ENCODE measurements at regions not wholly inside any gene's neighbourhood (a gene's known extent, or its start where the extent isn't known, plus 50 kb on each side); places are given as distances from the start of the nearest gene placed in this dataset.

- no peak for TF ChIP-seq CTCF (IDR thresholded peaks at IDR 0.05)
- TF ChIP-seq POLR2A (IDR thresholded peaks at IDR 0.05), result no peak
- Histone ChIP-seq H3K27ac (no peak overlapping the region), H3K9me3 (replicated peaks in 1 of 3) (no peaks in the 10 kb centered on the region), H3K4me3 (no peak overlapping the region), H3K4me1 (replicated peaks in 1 of 2) (no peaks in the 10 kb centered on the region), H3K27me3 (no peaks in the 10 kb centered on the region), H3K36me3 (replicated peaks in 1 of 2) (no peaks in the 10 kb centered on the region)
- DNase-seq, result no peak
- intact Hi-C loops (cut with DNase I), result no loop called here
- WGBS, 4 donors, result 54 to 77% (median 70%) methylated on average over 8 of the region's 8 CpGs
Measured at GRCh38 chr4:24137671-24138601, 248.1 kb upstream of the PPARGC1A start.

GRCh38 chr4:24131954-24132673, 242.3 kb upstream of the PPARGC1A start:
- Histone ChIP-seq H3K27me3 (no peaks in the 10 kb centered on the region), H3K36me3 (replicated peaks in 1 of 2) (no peaks in the 10 kb centered on the region), H3K27ac (no peak overlapping the region), H3K4me3 (no peak overlapping the region), H3K4me1 (replicated peaks in 1 of 2) (no peaks in the 10 kb centered on the region), H3K9me3 (replicated peaks in 1 of 3) (no peaks in the 10 kb centered on the region)
- intact Hi-C loops (cut with DNase I), result no loop called here
- DNase-seq, result no peak
- 80 to 87% (median 81%) methylated on average over 8 of the region's 8 CpGs for WGBS, 4 donors
- TF ChIP-seq POLR2A (IDR thresholded peaks at IDR 0.05), result no peak
- TF ChIP-seq CTCF (IDR thresholded peaks at IDR 0.05), result no peak

GRCh38 chr4:24130637-24131036, 240.8 kb upstream of the PPARGC1A start:
- H3K4me3 ChIP-seq, result no peak overlapping the region
- H3K9me3 ChIP-seq (replicated peaks in 1 of 3), result no peaks in the 10 kb centered on the region
- no peaks in the 10 kb centered on the region for H3K36me3 ChIP-seq (replicated peaks in 1 of 2)
- H3K27me3 ChIP-seq, result no peaks in the 10 kb centered on the region
- H3K27ac ChIP-seq, result no peak overlapping the region
- 57 to 67% (median 60%) methylated on average over 3 of the region's 3 CpGs for WGBS, 4 donors
- intact Hi-C loops (cut with DNase I), result no loop called here
- no peaks in the 10 kb centered on the region for H3K4me1 ChIP-seq (replicated peaks in 1 of 2)
- DNase-seq, result no peak
- TF ChIP-seq POLR2A (IDR thresholded peaks at IDR 0.05) (no peak), CTCF (IDR thresholded peaks at IDR 0.05) (no peak)

GRCh38 chr4:24126776-24127175, 236.9 kb upstream of the PPARGC1A start:
- WGBS, 4 donors, result 65 to 74% (median 68%) methylated on average over 5 of the region's 5 CpGs
- TF ChIP-seq POLR2A (IDR thresholded peaks at IDR 0.05) (no peak), CTCF (IDR thresholded peaks at IDR 0.05) (no peak)
- no peak for DNase-seq

More at GRCh38 chr4:24126776-24127175, 236.9 kb upstream of the PPARGC1A start:
- no peaks in the 10 kb centered on the region for H3K27me3 ChIP-seq
- H3K27ac ChIP-seq, result no peak overlapping the region
- no peaks in the 10 kb centered on the region for H3K36me3 ChIP-seq (replicated peaks in 1 of 2)
- no peaks in the 10 kb centered on the region for H3K4me1 ChIP-seq (replicated peaks in 1 of 2)
- no peak overlapping the region for H3K4me3 ChIP-seq
- no peaks in the 10 kb centered on the region for H3K9me3 ChIP-seq (replicated peaks in 1 of 3)
- intact Hi-C loops (cut with DNase I), result no loop called here
